ENCODE measurements at regions not wholly inside any gene's neighbourhood (a gene's known extent, or its start where the extent isn't known, plus 50 kb on each side); places are given as distances from the start of the nearest gene placed in this dataset.

DNA sequence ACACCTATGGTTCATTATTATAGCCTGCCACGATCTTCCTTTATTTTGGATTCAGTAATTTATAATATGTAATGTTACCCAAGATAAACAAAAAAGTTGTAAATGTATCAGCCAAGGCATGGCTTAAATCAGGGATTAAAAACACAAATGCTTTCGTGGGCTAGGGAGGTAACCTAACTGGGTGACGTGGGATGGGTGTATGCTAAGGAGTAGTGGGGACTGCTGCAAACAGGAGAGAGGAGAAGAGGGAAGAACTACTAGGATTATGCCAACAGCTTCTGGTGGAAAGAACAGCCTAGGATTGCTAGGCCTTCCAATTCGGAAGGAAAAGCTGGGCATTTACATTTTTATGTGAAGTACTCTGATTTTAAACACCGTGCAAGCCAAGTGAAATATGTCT is 244.8 kb upstream of the POU3F2 start:
- Histone ChIP-seq H3K79me2 (ENCODE audit: insufficient read depth) (no peaks in the 10 kb centered on the region), H3K27me3 (ENCODE audit: insufficient read depth) (no peaks in the 10 kb centered on the region; the same call in 1 of the 2 replicates), H3K9me3 (no peaks in the 10 kb centered on the region), H3K4me1 (ENCODE audit: control insufficient read depth in 1 of 2, insufficient read depth in 2 of 2, low read depth in 1 of 2, low read length in 1 of 2) (no peaks in the 10 kb centered on the region), H3K9me2 (no peaks in the 10 kb centered on the region), H2AFZ (ENCODE audit: low read depth) (no peak overlapping the region), H3K27ac (ENCODE audit: low read depth in 2 of 2, low read length in 1 of 2) (no peak overlapping the region), H3K36me3 (replicated peaks in 1 of 2; ENCODE audit: control insufficient read depth in 1 of 2, insufficient read depth in 2 of 2, low read length in 1 of 2) (no peaks in the 10 kb centered on the region), H3F3A (replicated peaks; ENCODE audit: insufficient read depth) (no peaks in the 10 kb centered on the region), H3K4me2 (no peak overlapping the region), H3K9ac (no peak overlapping the region), H3K4me3 (ENCODE audit: low read depth in 2 of 2, low read length in 1 of 2) (no peak overlapping the region), H4K20me1 (ENCODE audit: insufficient read depth) (no peaks in the 10 kb centered on the region)
- WGBS (ENCODE audit: low lambda C conversion rate) = 36% methylated on average over 5 of the region's 5 CpGs
- TF ChIP-seq NFIC (IDR thresholded peaks at IDR 0.05; ENCODE audit: borderline replicate concordance) (no peak), MEF2A (IDR thresholded peaks at IDR 0.05; ENCODE audit: borderline replicate concordance, low read depth) (no peak)
- TF ChIP-seq, protein P1, sequence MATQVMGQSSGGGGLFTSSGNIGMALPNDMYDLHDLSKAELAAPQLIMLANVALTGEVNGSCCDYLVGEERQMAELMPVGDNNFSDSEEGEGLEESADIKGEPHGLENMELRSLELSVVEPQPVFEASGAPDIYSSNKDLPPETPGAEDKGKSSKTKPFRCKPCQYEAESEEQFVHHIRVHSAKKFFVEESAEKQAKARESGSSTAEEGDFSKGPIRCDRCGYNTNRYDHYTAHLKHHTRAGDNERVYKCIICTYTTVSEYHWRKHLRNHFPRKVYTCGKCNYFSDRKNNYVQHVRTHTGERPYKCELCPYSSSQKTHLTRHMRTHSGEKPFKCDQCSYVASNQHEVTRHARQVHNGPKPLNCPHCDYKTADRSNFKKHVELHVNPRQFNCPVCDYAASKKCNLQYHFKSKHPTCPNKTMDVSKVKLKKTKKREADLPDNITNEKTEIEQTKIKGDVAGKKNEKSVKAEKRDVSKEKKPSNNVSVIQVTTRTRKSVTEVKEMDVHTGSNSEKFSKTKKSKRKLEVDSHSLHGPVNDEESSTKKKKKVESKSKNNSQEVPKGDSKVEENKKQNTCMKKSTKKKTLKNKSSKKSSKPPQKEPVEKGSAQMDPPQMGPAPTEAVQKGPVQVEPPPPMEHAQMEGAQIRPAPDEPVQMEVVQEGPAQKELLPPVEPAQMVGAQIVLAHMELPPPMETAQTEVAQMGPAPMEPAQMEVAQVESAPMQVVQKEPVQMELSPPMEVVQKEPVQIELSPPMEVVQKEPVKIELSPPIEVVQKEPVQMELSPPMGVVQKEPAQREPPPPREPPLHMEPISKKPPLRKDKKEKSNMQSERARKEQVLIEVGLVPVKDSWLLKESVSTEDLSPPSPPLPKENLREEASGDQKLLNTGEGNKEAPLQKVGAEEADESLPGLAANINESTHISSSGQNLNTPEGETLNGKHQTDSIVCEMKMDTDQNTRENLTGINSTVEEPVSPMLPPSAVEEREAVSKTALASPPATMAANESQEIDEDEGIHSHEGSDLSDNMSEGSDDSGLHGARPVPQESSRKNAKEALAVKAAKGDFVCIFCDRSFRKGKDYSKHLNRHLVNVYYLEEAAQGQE (IDR thresholded peaks at IDR 0.05; ENCODE audit: low read depth, low read length) = no peak
- ChIA-PET POLR2A (no interaction called here), CTCF (no interaction called here)
- no peak for DNase-seq

- H3K9me2 ChIP-seq = no peaks in the 10 kb centered on the region
These were observed 244.2 kb upstream of the POU3F2 start for GRCh38 chr6:98590136-98590681.

GRCh38 chr6:98590997-98591396 is 243.4 kb upstream of the POU3F2 start:
- Histone ChIP-seq H3K9me3 (no peaks in the 10 kb centered on the region), H3K27ac (ENCODE audit: low read depth in 2 of 2, low read length in 1 of 2) (no peak overlapping the region), H3K4me1 (ENCODE audit: control insufficient read depth in 1 of 2, insufficient read depth in 2 of 2, low read depth in 1 of 2, low read length in 1 of 2) (no peaks in the 10 kb centered on the region), H3K79me2 (ENCODE audit: insufficient read depth) (no peaks in the 10 kb centered on the region), H3K4me3 (ENCODE audit: low read depth in 2 of 2, low read length in 1 of 2) (no peak overlapping the region), H2AFZ (ENCODE audit: low read depth) (no peak overlapping the region), H3K9ac (no peak overlapping the region), H3K9me2 (no peaks in the 10 kb centered on the region), H3K27me3 (ENCODE audit: insufficient read depth) (no peaks in the 10 kb centered on the region; the same call in 1 of the 2 replicates), H3K4me2 (no peak overlapping the region), H4K20me1 (ENCODE audit: insufficient read depth) (no peaks in the 10 kb centered on the region), H3K36me3 (replicated peaks in 1 of 2; ENCODE audit: control insufficient read depth in 1 of 2, insufficient read depth in 2 of 2, low read length in 1 of 2) (no peaks in the 10 kb centered on the region), H3F3A (replicated peaks; ENCODE audit: insufficient read depth) (no peaks in the 10 kb centered on the region)
- CTCF ChIA-PET = interaction anchor here (1.2 kb wide), 1 partner anchor 20 kb away, joined by 3 read pairs; no protein-coding TSS in a partner anchor
- WGBS (ENCODE audit: low lambda C conversion rate) = 32% methylated on average over 2 of the region's 2 CpGs
- POLR2A ChIA-PET = no interaction called here
- no peak for DNase-seq
- TF ChIP-seq YY1 (IDR thresholded peaks at IDR 0.05; ENCODE audit: low read depth) = no peak
- TF ChIP-seq RFX5 (IDR thresholded peaks at IDR 0.05; ENCODE audit: low read length) = no peak
- no peak for TF ChIP-seq POLR2AphosphoS5 (IDR thresholded peaks at IDR 0.05; ENCODE audit: low read depth, low read length)
- no peak for TF ChIP-seq RAD21 (IDR thresholded peaks at IDR 0.05; ENCODE audit: low read length)
- no peak for TF ChIP-seq SIN3A (IDR thresholded peaks at IDR 0.05; ENCODE audit: borderline replicate concordance, low read depth, low read length)
- no peak for TF ChIP-seq JUND (IDR thresholded peaks at IDR 0.05)
- TF ChIP-seq, protein P2, sequence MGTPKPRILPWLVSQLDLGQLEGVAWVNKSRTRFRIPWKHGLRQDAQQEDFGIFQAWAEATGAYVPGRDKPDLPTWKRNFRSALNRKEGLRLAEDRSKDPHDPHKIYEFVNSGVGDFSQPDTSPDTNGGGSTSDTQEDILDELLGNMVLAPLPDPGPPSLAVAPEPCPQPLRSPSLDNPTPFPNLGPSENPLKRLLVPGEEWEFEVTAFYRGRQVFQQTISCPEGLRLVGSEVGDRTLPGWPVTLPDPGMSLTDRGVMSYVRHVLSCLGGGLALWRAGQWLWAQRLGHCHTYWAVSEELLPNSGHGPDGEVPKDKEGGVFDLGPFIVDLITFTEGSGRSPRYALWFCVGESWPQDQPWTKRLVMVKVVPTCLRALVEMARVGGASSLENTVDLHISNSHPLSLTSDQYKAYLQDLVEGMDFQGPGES (IDR thresholded peaks at IDR 0.05; ENCODE audit: low read depth, low read length) = no peak
- TF ChIP-seq FOXM1 (IDR thresholded peaks at IDR 0.05; ENCODE audit: low read depth) = no peak
- TF ChIP-seq TCF12 (IDR thresholded peaks at IDR 0.05) = no peak
- TF ChIP-seq TAF1 (IDR thresholded peaks at IDR 0.05; ENCODE audit: borderline replicate concordance, low read depth, low read length) = no peak
- TF ChIP-seq, protein P3, sequence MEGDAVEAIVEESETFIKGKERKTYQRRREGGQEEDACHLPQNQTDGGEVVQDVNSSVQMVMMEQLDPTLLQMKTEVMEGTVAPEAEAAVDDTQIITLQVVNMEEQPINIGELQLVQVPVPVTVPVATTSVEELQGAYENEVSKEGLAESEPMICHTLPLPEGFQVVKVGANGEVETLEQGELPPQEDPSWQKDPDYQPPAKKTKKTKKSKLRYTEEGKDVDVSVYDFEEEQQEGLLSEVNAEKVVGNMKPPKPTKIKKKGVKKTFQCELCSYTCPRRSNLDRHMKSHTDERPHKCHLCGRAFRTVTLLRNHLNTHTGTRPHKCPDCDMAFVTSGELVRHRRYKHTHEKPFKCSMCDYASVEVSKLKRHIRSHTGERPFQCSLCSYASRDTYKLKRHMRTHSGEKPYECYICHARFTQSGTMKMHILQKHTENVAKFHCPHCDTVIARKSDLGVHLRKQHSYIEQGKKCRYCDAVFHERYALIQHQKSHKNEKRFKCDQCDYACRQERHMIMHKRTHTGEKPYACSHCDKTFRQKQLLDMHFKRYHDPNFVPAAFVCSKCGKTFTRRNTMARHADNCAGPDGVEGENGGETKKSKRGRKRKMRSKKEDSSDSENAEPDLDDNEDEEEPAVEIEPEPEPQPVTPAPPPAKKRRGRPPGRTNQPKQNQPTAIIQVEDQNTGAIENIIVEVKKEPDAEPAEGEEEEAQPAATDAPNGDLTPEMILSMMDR (IDR thresholded peaks at IDR 0.05) = no peak
- no peak for TF ChIP-seq EZH2phosphoT487 (IDR thresholded peaks at IDR 0.05; ENCODE audit: borderline replicate concordance, low read depth)
- no peak for TF ChIP-seq SMC3 (IDR thresholded peaks at IDR 0.05; ENCODE audit: low read depth, low read length)

More at GRCh38 chr6:98590136-98590681, 244.2 kb upstream of the POU3F2 start:
- Histone ChIP-seq H3K9me3 (no peaks in the 10 kb centered on the region), H3F3A (replicated peaks; ENCODE audit: insufficient read depth) (no peaks in the 10 kb centered on the region), H3K4me2 (no peak overlapping the region), H3K79me2 (ENCODE audit: insufficient read depth) (no peaks in the 10 kb centered on the region), H3K9ac (no peak overlapping the region), H3K4me3 (ENCODE audit: low read depth in 2 of 2, low read length in 1 of 2) (no peak overlapping the region), H4K20me1 (ENCODE audit: insufficient read depth) (no peaks in the 10 kb centered on the region), H3K27me3 (ENCODE audit: insufficient read depth) (no peaks in the 10 kb centered on the region; the same call in 1 of the 2 replicates), H3K4me1 (ENCODE audit: control insufficient read depth in 1 of 2, insufficient read depth in 2 of 2, low read depth in 1 of 2, low read length in 1 of 2) (no peaks in the 10 kb centered on the region), H3K27ac (ENCODE audit: low read depth in 2 of 2, low read length in 1 of 2) (no peak overlapping the region), H3K36me3 (replicated peaks in 1 of 2; ENCODE audit: control insufficient read depth in 1 of 2, insufficient read depth in 2 of 2, low read length in 1 of 2) (no peaks in the 10 kb centered on the region), H2AFZ (ENCODE audit: low read depth) (no peak overlapping the region)
- 53% methylated on average over 3 of the region's 3 CpGs for WGBS (ENCODE audit: low lambda C conversion rate)
- TF ChIP-seq FOXM1 (IDR thresholded peaks at IDR 0.05; ENCODE audit: low read depth) (no peak), TAF1 (IDR thresholded peaks at IDR 0.05; ENCODE audit: borderline replicate concordance, low read depth, low read length) (no peak)
- ChIA-PET CTCF (interaction anchor here (0.7 kb wide), 1 partner anchor 295 kb away, joined by 3 read pairs; no protein-coding TSS in a partner anchor), POLR2A (no interaction called here)
- DNase-seq = no peak
